HL-60 (cell line): ENCODE measurements at regions not wholly inside any gene's neighbourhood (a gene's known extent, or its start where the extent isn't known, plus 50 kb on each side); places are given as distances from the start of the nearest gene placed in this dataset.
A peak's percentile ranks its signal among the peaks of the same experiment; 100 is the strongest.

Experiments
- DNase-seq, 2 experiments: peaks; one replicate each; pipeline ENCODE4 v3.0.0-alpha.2; 2010 to 2020; ENCODE audit warnings: low read depth in 1 of 2, low spot score in 1 of 2
- H3K27ac ChIP-seq: fragments of 250-450 bp; sonication (Bioruptor Pico); replicated peaks from 2 replicates; pipeline ENCODE4 v1.5.1; 2020; ENCODE audit warnings: mild to moderate bottlenecking, moderate library complexity
- H3K27me3 ChIP-seq: fragments of 250-450 bp; sonication (Bioruptor Pico); 2 replicates; pipeline ENCODE4 v1.5.1; 2021; ENCODE audit warnings: mild to moderate bottlenecking, moderate library complexity; ENCODE audit not compliant: insufficient read depth, poor library complexity, severe bottlenecking
- H3K4me3 ChIP-seq: replicated peaks from 2 replicates; pipeline ENCODE4 v1.5.1; 2011; ENCODE audit warnings: mild to moderate bottlenecking, control low read depth, low read length; ENCODE audit not compliant: insufficient read depth
- CTCF ChIP-seq: IDR thresholded peaks from one replicate; pipeline ENCODE4 v1.5.1; 2011; ENCODE audit warnings: low read length, control low read depth, inconsistent platforms; ENCODE audit not compliant: insufficient read depth
- GABPA ChIP-seq: IDR thresholded peaks from 2 replicates; pipeline ENCODE4 v1.6.1; 2012; ENCODE audit warnings: low read depth
- POLR2AphosphoS5 ChIP-seq: IDR thresholded peaks from 2 replicates; pipeline ENCODE4 v1.6.1; 2012; ENCODE audit warnings: low read depth
- REST ChIP-seq: IDR thresholded peaks from 2 replicates; pipeline ENCODE4 v1.6.1; 2012; ENCODE audit warnings: low read depth; ENCODE audit not compliant: insufficient replicate concordance
- SPI1 ChIP-seq: IDR thresholded peaks from 2 replicates; pipeline ENCODE4 v1.6.1; 2012; ENCODE audit warnings: low read depth, mild to moderate bottlenecking, borderline replicate concordance

- no peak for DNase-seq
- TF ChIP-seq SPI1 (no peak), CTCF (no peak), REST (no peak), POLR2AphosphoS5 (no peak), GABPA (no peak)
- Histone ChIP-seq H3K4me3 (no peak overlapping the region), H3K27me3 (peaks cover 4% of the 10 kb centered on the region), H3K27ac (no peak overlapping the region)
Observed at GRCh38 chr6:3518356-3519190, 61.7 kb upstream of the SLC22A23 start.

DNA sequence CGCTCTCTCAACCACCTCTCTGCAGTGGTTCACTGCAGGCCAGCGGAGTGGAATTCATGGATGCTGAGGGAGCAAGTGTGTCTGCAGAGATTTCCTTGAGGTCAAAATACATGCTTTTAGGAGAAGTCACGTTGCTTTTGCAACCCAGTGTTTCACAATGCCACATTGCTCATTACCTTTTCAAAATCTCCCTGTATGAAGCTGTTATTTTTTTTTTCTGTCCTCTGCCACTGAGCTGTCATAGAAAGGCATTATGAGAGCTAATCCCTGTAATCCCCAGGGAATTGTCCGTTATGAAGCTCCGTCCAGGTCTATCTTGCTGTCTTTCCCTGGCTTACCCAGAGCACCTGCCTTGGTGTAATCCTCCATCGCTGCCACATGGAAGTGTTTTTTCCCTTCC is 60.5 kb upstream of the SLC22A23 start:
- no peak overlapping the region for H3K27ac ChIP-seq
- H3K27me3 ChIP-seq: peaks cover 4% of the 10 kb centered on the region
- DNase-seq: peak in 1 of 2 experiments; percentile 15
- H3K4me3 ChIP-seq: no peak overlapping the region
- TF ChIP-seq POLR2AphosphoS5: no peak
- TF ChIP-seq CTCF: no peak
- TF ChIP-seq REST: no peak
- no peak for TF ChIP-seq SPI1
- TF ChIP-seq GABPA: no peak

DNA sequence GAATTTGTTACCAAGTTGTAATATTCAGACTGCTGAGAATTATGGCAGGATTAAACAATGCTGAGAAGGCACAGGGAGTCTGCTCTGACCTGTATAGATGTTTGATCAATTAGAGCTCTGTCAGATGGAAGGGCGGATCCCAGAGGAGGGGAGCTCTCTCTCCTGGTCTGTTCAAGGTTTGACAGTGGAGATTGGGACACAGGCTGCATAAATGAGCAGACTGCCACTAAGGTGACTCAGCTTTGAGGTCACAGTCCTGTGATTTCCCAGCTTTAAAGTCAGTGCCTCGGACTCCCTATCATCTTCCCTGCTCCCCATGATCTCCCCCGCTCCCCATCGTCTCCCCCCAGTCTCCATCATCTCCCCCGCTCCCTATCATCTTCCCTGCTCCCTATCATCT is 59.2 kb upstream of the SLC22A23 start:
- no peak for TF ChIP-seq POLR2AphosphoS5
- no peak for TF ChIP-seq SPI1
- TF ChIP-seq REST: no peak
- TF ChIP-seq GABPA: no peak
- TF ChIP-seq CTCF: no peak
- Histone ChIP-seq H3K27me3 (peaks cover 4% of the 10 kb centered on the region), H3K4me3 (no peak overlapping the region), H3K27ac (no peak overlapping the region)
- no peak for DNase-seq
